GM12892 (cell line): ENCODE measurements at regions not wholly inside any gene's neighbourhood (a gene's known extent, or its start where the extent isn't known, plus 50 kb on each side); places are given as distances from the start of the nearest gene placed in this dataset.

ENCODE experiments used
- POLR2A ChIP-seq: IDR thresholded peaks from 2 replicates; pipeline ENCODE4 v1.6.1; 2011; ENCODE audit warnings: low read depth, low read length, control low read depth
- TAF1 ChIP-seq: IDR thresholded peaks from 2 replicates; pipeline ENCODE4 v1.6.1; 2011; ENCODE audit warnings: low read depth, mild to moderate bottlenecking, control low read depth, low read length, borderline replicate concordance

DNA sequence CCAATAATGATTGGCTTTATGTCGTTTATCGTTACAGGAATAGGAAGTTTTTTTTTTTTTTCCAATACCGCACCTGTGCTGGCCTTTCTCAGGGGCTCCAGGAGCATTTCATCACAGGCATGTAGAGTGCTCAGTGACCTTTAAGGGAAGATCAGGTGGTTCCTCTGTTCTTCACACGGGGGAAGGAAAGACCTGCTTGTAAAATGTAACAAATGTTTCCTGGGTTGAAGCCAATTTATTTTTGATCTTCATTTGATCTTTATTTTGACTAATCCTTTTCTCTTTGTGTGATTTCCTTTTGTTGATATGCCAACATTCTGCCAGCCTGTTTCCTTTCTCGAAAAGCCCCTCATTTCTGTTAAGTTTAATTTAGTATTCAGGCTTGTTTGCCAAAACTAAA, 61.9 kb upstream of the HBS1L start:
- TF ChIP-seq POLR2A (no peak), TAF1 (no peak)
